SKM-1 treated with dmso at 0.1 percent for 144 hours (cell line): ENCODE measurements at regions not wholly inside any gene's neighbourhood (a gene's known extent, or its start where the extent isn't known, plus 50 kb on each side); places are given as distances from the start of the nearest gene placed in this dataset.
"Not testable (repeated sequence)": the region's sequence is repeated elsewhere in the genome, so short reads cannot be mapped to it uniquely, and the experiment has no call there.

Source experiments
- DNase-seq: peaks from one replicate; lab custom pipeline; 2025; ENCODE audit not compliant: unreplicated experiment; lab: John Stamatoyannopoulos, UW

DNA sequence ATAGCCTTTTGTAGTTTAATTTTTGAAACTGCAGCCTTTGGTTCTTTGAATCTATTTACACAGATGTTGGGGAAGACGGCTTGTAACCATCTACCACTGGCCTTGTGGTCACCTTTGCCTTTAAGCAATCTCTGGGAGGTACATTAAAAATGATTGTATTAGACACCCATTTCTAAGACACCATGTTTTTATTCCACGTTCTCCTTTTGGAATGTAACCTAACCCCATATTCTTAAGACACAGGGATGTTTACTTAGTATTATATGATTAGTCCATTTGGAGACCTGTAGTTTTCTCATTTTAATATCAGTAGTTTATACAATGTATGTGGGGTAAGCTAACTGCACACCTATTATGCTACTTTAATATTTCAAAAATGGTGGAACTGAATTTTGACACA is 175.1 kb upstream of the PLSCR5 start:
- no peak for DNase-seq

DNA sequence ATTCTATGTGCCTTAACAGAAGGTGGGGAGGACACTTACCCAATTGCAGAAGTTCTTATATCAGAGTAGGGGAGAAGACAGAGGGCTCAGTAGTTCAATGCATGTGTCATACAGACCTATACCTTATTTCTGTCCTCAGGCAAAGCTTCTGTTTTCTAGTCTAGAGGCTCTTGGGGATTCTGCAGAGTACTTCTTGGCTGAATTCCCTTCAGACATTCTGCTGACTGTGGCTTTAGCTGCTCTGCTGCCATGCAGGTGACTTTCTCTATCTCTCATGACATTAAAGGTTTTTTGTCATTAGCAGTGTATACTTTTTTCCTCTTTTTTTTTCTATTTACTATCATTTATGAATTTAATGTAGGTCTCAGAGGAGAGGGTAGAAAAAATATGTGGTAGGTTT is 172.8 kb upstream of the PLSCR5 start:
- DNase-seq, result no peak

DNA sequence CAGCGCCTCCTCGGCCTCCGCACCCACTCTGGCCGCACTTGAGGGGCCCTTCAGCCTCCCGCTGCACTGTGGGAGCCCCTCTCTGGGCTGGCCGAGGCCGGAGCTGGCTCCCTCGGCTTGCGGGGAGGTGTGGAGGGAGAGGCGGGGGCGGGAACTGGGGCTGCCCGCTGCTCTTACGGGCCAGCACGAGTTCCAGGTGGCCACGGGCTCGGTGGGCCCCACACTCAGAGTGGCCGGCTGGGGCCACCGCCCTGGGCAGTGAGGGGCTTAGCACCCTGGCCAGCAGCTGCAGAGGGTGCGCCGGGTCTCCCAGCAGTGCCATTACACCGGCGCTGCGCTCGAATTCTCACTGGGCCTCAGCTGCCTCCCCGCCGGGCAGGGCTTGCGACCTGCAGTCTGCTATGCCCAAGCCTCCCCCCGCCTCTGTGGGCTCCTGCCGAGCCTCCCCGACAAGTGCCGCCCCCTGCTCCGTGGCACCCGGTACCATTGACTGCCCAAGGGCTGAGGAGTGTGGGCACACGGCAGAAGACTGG is 167.1 kb upstream of the PLSCR5 start:
- DNase-seq, result no peak

DNA sequence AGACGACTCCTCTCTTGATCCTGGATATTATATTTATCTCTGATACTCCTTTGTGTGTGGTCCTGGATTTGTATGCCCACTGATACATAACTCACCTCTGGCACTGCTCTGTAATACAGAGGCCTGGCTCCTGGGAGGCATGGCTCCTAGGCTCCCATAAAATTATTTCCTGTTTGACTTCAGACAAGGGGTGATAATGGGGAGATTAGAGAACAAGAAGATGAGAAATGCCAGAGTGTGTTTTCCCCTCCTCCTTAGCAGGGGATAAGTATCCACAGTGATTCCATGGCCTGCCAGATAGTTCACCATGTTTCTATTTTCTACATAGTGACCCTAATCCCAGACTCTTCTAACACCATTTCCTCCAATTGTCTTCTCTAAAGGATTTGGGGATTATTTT is 165.7 kb upstream of the PLSCR5 start:
- no peak for DNase-seq

DNA sequence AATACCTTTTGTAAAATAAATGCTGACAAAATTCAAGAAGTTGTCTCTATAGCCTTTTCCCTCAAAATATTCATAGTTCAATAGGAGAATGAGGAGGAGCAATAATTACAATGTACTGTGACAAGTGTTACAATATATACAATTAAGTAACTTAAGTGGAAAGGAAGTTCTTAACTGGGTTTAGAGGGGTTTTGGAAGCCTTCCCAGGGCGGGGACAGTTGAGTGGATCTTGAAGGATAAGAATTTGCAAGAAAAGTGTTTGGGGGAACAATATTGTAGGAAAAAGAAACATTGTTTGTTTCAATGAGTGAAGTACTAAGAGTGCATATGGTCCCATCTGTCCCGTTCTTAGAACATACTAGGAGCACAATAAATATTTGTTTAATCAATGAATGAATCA is 165.2 kb upstream of the PLSCR5 start:
- no peak for DNase-seq

DNA sequence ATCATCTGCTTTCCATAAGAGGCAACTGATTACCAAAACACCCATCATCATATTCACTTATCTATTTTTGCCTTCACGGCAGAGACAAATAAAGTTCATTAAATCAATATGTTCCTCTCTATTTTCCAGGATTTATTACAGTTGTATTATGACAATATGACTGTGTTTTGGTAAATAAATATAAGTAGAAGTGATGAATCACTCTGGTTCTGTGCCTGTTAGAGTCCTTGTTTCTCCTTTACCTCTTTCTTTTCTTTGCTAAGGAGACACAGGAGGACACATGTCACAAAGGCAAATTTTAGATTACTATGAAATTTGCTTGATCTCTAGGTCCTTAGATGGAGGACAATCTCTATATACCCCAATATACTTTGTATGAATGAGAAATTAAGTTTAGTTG is 152.6 kb upstream of the PLSCR5 start:
- no peak for DNase-seq

DNA sequence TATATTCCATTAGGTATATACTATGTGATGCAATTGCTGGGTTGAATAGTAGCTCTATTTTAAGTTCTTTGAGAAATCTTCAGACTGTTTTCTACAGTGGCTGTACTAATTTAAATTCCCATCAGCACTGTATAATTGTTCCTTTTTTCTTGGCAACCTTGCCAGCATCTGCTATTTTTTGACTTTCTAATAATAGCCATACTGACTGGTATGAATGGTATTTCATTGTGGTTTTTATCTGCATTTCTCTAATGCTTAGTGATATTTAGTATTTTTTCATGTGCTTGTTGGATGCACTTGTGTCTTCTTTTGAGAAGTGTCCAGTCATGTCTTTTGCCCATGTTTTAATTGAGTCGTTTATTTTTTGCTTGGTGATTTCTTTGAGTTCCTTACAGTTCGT is 145.1 kb upstream of the PLSCR5 start:
- no peak for DNase-seq

DNA sequence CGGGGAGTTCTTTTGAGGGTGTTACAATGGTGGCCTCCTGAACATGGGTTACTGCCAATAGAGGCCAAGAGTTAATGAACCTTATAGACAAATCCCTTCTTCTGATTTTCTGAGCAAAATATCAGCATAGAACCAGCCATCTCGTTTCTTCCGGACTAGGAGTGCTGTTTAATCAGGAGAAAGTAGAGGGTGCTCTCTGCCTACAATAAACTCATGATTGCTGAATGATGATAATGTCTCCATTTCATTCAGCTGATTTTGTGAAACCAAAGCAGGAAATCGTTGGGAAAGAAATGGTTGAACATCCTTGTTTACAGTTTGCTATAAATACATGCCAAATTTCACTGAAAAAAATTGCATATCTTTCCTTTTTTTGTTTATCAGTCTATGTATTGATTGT is 142.8 kb upstream of the PLSCR5 start:
- no peak for DNase-seq

DNA sequence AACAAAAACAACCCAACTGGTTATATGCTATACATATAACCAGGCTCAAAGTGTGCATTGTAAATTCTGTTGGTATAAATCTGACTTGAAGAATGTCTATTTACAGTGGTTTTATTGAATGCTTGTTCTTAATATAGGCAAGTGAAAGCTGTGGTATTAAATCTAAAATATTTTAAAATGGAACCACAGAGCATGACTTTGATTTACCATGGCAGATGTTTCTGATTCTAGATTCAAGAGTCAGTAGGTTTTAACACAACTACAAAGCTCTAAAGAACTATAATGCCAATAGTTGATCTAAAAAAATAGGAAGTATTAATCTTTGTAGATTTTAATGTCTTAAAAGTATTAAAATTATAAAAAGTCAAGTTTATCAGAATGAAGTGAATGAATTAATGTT is 141.9 kb upstream of the PLSCR5 start:
- DNase-seq, result no peak

DNA sequence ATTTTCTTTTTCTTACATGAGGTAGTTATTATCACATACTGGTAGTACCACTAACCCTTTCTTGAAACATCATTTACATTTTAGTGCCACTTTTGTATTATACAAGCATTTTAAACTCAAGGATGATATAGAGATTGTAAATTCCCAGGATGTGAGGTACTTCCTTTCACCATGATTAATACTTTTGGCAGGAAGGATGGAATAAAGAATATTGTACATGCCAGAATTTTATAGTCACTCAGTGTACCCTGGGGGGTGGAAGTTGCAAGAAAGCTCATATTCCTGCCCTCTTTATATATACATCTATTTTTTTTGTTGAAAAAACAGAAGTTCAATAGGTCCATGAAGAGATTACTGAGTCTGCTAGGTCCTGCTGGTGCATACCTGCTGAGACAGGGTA is 141.0 kb upstream of the PLSCR5 start:
- no peak for DNase-seq

DNA sequence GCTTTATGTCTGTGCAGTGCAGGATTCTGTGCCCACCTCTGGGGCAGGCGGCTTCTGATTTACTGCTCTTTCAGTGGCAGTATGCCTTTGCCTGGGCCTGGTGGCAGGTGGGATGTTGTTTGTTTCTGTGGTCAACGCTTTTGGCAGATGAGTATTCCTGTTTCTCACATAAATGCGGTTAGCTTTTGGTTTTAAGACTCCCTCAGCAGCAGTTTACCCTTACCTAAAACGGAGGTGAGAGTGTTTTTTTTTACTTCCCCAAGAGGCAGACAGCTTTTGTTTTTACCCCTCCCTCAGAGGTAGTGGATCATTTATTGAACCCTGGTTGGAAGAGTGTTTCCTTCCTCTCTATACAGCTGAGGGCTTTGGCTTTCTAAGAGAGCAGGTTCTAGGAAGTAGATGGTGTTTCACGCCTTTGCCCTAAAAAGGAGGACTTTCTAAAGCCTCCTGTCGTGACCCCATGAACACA is 134.1 kb upstream of the PLSCR5 start:
- DNase-seq, result no peak

DNA sequence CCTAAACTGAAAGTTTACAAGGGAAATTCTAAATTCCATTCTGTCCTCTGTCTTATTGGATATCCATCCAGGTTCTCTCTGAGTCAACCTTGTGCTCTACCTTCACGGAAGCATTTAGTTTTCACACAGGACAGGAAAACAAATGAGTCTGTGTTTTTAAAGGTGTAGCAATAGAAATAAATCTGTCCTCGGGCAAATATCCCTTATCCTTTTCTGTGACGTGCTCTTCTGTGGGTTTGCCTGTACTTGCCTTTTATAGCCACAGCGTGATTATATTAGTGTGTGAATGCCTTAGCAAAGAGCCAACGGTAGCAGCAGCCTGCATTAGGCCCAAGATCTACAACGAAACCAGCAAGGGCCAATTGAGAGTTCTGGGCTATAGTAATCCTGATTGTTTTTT is 127.2 kb upstream of the PLSCR5 start:
- no peak for DNase-seq

DNA sequence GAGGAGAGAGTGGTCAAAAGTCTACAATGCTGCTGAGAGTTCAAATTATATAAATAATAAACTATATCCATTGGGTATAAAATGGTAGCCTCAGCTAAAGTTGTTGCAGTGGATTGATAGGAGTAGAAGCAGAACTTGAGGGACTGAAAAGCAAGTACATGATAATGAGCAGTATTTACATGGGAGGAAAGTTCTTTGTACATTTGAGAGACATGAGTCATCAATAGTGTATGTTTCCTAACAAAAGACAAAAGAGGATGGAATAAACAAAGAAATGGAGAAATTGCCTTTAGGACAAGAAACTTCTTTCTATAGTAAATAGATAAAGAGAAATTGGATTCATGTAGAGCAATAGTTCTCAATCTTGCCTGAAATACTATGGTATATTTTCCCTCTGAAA is 110.0 kb upstream of the PLSCR5 start:
- DNase-seq, result no peak

DNA sequence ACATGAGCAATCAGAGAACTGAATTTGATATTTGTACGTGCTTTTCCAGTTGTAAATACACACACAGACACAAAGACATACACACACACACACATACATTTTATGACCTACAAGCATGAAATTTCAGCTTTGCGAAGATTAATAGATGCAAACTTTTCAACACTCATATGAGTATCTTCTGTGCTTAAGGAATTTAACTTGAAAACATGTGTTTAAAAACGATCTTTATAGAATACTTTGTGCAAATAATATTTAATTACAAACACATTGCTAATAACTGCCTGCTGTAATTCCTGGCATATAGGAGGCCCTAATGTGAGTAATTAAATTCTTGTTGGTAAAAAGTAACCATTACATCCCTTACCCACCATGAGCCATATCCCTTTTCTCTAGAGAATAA is 107.7 kb upstream of the PLSCR5 start:
- DNase-seq, result no peak

DNA sequence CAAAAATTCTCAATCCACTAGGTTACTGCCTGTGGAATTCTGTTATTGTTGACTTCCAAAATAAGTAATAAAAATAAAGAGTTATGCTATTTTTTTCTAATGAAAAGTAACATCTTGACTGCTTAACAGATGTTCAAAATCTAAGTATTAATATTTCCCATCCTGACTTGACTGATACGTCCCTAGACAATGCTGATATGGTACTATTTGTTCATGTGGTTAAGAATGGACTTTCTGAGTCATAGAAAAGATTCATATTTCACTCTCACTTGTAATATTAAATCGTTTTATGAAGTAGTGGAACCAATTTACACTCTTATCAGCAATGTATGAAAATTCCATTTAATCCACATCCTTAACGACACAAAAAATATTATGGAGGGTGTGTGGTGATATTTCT is 104.8 kb upstream of the PLSCR5 start:
- no peak for DNase-seq

DNA sequence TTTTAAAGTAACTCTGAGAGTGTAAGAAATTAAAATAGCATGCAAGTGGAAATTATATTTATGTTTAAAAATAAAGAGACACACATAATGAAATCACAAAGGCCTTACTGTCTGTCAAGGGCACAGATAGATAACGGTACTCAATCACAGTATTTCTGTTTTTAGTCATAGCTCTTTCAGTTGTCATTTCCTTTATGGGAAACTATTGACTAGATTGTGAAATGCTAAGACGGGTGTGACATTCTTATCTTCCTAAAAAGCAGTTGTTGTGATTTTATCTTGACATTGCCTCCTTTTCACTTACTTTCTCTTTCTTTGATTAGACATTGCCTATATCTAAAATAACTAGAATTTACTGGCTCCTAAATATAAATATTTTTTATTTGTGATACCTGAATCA is 100.1 kb upstream of the PLSCR5 start:
- DNase-seq, result no peak

DNA sequence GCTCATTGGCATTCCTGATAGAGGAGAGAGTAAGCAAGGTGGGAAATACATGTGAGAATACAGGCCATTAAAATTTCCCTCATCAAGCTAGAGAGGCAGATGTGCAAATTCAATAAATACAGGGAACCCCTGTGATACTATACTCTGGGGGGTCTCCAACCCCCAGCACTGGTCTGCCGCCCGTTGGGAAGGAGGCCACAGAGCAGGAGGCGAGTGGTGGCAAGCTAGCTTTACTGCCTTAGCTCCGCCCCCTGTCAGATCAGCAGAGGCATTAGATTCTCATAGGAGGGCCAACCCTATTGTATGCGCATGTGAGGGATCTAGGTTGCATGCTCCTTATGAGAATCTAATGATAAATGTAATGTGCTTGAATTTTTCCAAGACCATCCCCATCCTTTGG is 97.1 kb upstream of the PLSCR5 start:
- no peak for DNase-seq

DNA sequence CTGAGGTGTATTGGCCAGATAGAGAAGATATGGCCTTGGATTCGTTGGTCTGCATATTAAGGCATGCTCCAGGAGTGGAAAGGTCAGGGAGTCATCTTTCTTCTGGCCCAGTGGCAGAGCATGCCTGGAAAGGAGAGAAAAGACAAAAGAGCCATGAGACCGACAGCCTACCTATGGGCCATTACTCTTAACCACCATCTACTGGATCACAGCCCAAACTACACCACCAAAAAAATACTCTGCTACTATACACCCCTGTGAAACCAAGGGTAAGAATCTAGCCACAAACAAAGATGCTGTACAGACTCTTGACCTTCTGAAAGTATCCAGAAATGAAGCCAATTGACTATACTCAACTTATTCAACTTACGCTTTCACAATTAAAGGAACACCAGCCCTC is 96.1 kb upstream of the PLSCR5 start:
- DNase-seq, result no peak

DNA sequence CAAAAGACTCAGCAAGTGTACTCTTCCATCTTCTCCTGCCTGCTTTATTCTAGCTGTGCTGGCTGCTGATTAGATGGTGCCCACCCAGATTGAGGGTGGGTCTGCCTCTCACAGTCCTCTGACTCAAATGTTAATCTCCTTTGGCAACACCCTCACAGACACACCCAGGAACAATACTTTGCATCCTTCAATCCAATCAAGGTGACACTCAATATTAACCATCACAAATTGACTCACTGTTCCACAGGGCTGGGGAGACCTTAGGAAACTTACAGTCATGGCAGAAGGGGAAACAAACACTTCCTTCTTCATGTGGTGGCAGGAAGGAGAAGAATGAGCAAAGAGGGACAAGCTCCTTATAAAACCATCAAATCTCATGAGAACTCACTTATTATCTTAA is 94.9 kb upstream of the PLSCR5 start:
- not testable (repeated sequence) for DNase-seq

DNA sequence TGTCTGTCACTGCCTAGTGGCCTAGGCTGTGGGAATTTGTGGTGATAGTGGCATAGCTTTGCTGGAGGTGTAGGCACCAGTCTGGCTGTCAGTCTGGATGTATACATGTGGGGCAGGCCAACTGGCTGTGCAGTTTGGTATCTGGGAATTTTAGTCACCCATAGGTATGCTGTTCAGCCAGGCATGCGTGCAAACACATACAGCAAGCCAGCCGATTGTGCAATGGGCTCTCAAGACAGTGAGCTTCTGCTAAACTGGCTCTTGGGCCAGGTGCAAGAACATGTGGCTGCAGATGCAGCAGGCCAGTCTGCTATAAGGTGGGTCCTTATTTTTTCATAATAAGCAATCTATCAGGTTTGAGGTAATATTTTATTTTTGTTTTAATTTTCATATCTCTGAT is 87.1 kb upstream of the PLSCR5 start:
- DNase-seq, result no peak

DNA sequence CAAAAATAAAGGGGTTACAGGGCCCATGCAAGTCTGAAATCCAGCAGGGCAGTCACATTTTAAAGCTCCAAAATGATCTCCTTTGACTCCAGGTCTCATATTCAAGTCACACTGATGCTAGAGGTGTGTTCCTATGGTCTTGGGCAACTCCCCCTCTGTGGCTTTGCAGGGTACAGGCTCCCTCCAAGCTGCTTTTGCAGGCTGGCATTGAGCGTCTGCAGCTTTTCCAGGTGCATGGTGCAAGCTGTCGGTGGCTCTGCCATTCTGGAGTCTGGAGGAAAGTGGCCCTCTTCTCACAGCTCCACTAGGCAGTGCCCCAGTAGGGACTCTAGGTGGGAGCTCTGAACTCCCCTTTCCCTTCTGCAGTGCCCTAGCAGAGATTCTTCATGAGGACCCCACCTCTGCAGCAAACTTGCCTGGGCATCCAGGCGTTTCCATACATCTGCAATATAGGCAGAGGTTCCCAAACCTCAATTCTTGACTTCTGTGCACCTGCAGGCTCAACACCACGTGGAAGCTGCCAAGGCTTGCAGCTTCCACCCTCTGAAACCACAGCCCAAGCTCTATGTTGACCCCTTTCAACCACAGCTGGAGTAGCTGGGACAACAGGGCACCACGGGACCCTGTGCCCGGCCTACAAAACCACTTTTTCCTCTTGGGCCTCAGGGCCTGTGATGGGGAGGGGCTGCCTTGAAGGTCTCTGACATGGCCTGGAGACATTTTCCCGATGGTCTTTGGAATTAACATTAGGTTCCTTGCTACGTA is 80.1 kb upstream of the PLSCR5 start:
- DNase-seq, result no peak

DNA sequence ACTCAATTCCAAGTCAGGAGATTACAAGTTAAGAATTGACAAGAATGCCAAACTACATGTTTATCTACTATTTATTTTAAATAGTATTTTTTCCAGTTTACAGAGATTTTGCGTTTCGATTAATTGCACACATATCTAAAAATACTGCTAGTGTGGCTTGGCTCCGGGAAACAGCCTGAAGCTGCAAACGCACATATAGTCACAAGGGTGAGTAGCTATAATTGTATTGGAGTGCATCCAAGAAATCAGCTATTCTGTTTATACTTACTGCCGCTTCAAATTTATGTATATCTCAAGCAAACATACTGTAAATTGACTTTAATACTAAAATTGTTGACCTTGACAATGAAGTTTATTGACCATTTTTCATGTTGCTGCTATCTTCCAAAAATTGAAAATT is 77.0 kb upstream of the PLSCR5 start:
- DNase-seq, result no peak

DNA sequence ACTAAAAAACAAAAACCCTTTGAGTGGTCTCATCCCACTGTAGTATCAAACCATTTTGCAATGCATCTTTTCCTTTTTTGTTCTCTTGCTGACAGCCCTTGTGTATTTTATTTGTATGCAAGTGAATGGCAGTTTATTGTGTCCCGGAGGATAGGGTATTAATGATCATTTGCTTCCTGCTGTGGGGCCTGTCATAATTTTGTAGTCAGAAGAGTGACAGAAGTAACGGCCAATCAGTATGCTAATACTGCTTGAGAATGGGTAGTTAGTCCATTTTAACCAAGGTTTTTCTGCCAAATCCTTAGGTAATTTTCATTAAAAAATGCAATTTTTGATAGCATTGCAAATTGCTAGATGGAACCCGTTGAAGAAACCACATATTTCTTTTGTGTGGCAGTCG is 75.5 kb upstream of the PLSCR5 start:
- no peak for DNase-seq
